HG03103 (cell line): ENCODE measurements at regions not wholly inside any gene's neighbourhood (a gene's known extent, or its start where the extent isn't known, plus 50 kb on each side); places are given as distances from the start of the nearest gene placed in this dataset.

Experiments
- ATAC-seq: cut with Tn5 transposase; IDR thresholded peaks from one replicate; pipeline ENCODE4 v1.9.1; 2021; ENCODE audit warnings: low read depth; ENCODE audit not compliant: unreplicated experiment

GRCh38 chr15:46677491-46677890, 1039.8 kb upstream of the SEMA6D start:
- no peak for ATAC-seq

- ATAC-seq: no peak
Measured at GRCh38 chr15:46681901-46682300, 1035.4 kb upstream of the SEMA6D start.

- no peak for ATAC-seq
Measured at GRCh38 chr15:46682969-46683791, 1034.1 kb upstream of the SEMA6D start.

GRCh38 chr15:46685096-46685495, 1032.2 kb upstream of the SEMA6D start:
- no peak for ATAC-seq

GRCh38 chr15:46685681-46686080, 1031.6 kb upstream of the SEMA6D start:
- no peak for ATAC-seq

- ATAC-seq: no peak
Measured at GRCh38 chr15:46696281-46696680, 1021.0 kb upstream of the SEMA6D start.

- no peak for ATAC-seq
Measured at GRCh38 chr15:46701346-46701745, 1016.0 kb upstream of the SEMA6D start.

- ATAC-seq: no peak
Measured at GRCh38 chr15:46701896-46702295, 1015.4 kb upstream of the SEMA6D start.

GRCh38 chr15:46703020-46703861, 1014.1 kb upstream of the SEMA6D start:
- ATAC-seq: no peak

- no peak for ATAC-seq
Measured at GRCh38 chr15:46703871-46704637, 1013.3 kb upstream of the SEMA6D start.

- ATAC-seq: no peak
Measured at GRCh38 chr15:46707452-46707851, 1009.9 kb upstream of the SEMA6D start.

GRCh38 chr15:46708226-46708625, 1009.1 kb upstream of the SEMA6D start:
- no peak for ATAC-seq

- no peak for ATAC-seq
Measured at GRCh38 chr15:46709460-46710083, 1007.7 kb upstream of the SEMA6D start.

GRCh38 chr15:46710401-46710960, 1006.8 kb upstream of the SEMA6D start:
- no peak for ATAC-seq

- no peak for ATAC-seq
Measured at GRCh38 chr15:46713045-46713444, 1004.3 kb upstream of the SEMA6D start.

GRCh38 chr15:46714950-46715349, 1002.4 kb upstream of the SEMA6D start:
- ATAC-seq: no peak

GRCh38 chr15:46723308-46723707, 994.0 kb upstream of the SEMA6D start:
- ATAC-seq: no peak

- no peak for ATAC-seq
Measured at GRCh38 chr15:46732060-46732459, 985.2 kb upstream of the SEMA6D start.

GRCh38 chr15:46735115-46735514, 982.2 kb upstream of the SEMA6D start:
- no peak for ATAC-seq

GRCh38 chr15:46751303-46751702, 966.0 kb upstream of the SEMA6D start:
- no peak for ATAC-seq
